ENCODE measurements at regions not wholly inside any gene's neighbourhood (a gene's known extent, or its start where the extent isn't known, plus 50 kb on each side); places are given as distances from the start of the nearest gene placed in this dataset.

- TF ChIP-seq CTCF (IDR thresholded peaks at IDR 0.05; ENCODE audit: low read length) = no peak
- no peak for TF ChIP-seq EZH2 (IDR thresholded peaks at IDR 0.05; ENCODE audit: borderline replicate concordance, low read length)
Observed at GRCh38 chr1:233487408-233487807, 126.5 kb upstream of the KCNK1 start.
